GM21825 (cell line): ENCODE measurements at regions not wholly inside any gene's neighbourhood (a gene's known extent, or its start where the extent isn't known, plus 50 kb on each side); places are given as distances from the start of the nearest gene placed in this dataset.
"Not testable (repeated sequence)": the region's sequence is repeated elsewhere in the genome, so short reads cannot be mapped to it uniquely, and the experiment has no call there.

ENCODE experiments used
- ATAC-seq: cut with Tn5 transposase; IDR thresholded peaks from one replicate; pipeline ENCODE4 v1.9.1; 2021; ENCODE audit warnings: mild to moderate bottlenecking, moderate library complexity; ENCODE audit not compliant: unreplicated experiment

- ATAC-seq = not testable (repeated sequence)
These were observed 293.0 kb upstream of the NOTCH2NLA start for GRCh38 chr1:146521804-146522203.

- not testable (repeated sequence) for ATAC-seq
These were observed 284.9 kb upstream of the NOTCH2NLA start for GRCh38 chr1:146513754-146514153.

DNA sequence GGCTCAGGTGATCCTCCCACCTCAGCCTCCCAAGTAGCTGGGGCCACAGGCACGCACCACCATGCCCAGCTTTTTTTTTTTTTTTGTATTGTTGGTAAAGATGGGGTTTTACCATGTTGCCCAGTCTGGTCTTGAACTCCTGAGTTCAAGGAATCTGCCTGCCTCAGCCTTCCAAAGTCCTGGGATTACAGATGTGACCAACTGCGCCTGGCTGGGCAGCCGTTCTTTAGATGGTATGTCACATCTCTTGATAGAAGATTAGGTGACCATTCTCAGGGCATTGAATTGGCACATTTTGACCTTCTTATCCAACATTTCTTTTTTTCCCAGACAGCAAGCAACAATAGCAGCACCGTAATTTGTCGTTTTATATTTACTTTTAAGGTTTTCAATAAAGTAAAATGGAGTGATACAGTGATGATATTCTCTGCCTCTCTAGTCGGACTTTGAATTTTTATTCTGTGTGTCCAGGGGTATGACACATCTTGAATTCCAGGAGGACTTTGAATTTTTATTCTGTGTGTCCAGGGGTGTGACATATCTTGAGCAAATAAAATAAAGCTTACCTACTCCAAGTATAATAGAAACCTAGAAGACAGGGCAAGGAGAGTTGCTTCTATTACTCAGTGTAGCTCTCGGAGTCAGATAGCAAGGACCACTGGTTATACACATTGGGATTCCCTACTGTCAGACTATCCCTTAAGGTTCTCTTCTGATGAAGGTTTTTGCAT, 282.4 kb upstream of the NOTCH2NLA start:
- not testable (repeated sequence) for ATAC-seq

DNA sequence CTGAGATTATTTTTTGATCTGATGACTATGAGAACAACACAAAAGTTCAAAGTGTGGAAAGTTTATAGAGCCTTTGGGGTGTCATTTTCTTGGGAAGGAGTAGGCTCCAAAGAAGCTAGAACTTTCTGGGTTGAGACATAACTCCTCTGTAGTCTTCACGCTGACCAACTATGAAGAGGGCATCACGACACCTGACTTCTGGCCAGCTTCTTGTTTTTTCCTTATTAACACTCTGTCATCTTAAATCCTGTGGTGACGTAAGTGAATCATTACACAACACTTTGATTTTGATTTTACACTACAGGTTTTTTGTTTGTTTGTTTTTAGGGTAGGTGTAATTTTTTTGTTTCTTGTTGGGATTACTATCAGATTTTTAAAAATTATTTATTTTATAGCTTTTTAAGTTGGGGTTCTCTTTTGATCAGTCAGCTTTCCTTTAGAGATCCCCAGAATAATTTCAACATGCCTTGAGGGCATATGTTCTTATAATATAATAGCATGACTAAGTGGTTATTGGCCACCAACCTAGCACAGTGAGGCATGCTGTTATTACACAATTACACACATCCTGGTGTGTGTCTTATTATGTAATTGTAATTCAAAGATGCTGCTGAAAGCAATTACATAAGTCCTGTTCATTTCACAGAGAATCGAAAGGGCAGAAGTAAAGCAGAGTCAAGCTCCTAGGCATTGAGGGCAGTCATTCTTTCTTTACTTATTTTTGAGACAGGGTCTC, 281.6 kb upstream of the NOTCH2NLA start:
- ATAC-seq = not testable (repeated sequence)

DNA sequence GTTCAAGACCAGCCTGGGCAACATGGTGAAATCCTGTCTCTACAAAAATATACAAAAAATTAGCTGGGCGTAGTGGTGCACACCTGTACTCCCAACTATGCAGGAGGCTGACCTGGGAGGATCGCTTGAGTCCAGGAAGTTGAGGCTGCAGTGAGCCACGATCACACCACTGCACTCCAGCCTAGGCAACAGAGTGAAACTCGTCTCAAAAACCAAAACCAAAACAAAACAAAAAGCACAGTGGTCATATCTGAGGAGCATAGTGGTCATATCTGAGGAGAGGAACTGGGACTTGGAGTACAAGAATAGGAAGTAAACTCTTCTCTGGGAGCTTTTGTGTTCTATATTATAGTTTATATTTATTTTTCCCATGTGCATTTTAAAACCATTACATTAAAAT, 275.3 kb upstream of the NOTCH2NLA start:
- ATAC-seq = not testable (repeated sequence)

DNA sequence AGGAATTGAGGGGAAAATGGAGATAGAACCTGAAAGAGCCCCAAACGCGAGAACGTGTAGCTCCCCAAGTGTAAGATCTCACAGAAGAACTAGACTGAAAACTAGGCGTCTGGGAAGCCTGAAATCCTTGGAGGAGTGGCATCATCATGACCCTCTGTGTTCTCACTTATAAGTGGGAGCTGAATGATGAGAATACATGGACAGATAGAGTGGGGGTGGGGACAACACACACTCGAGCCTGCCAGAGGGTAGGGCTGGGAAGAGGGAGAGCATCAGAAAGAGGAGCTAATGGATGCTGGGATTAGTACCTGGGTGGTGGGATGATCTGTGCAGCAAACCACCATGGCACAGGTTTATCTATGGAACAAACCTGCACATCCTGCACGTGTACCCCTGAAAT, 258.7 kb upstream of the NOTCH2NLA start:
- not testable (repeated sequence) for ATAC-seq

GRCh38 chr1:146487155-146487554, 258.3 kb upstream of the NOTCH2NLA start:
- ATAC-seq = not testable (repeated sequence)

DNA sequence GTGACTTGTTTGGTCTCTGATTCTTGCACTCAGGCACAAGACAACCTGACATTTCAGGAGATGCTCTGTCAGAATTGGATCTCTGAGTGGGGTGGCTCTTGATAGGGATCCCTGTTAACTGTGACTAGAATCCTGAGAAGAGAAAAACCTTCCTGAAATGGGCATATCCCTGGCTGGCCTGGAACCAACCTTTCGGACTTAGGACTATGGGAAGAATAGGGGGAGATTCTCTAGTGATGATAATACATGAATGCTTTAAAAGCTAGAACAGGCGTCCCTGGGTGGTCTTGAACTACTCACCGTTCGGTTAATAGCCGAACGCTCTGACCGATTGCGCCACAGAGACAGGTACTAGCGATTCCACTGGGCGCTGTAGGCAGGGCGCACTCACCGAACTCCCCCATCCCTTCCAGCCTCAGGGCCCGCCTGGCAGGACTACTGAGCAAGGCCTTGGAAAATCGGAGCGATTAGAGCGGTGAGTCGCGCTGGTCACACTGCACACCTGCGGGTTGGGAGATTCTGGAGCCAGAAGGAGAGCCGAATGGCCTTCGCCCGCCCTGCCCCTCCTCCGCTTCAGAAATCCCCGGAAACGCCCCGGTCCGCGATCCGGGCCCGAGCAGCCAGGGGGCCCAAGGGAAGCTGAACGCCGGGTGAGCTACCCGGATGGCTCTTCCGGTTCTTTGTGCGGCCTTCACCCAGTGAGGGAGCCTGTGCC, 257.6 kb upstream of the NOTCH2NLA start:
- ATAC-seq = not testable (repeated sequence)

GRCh38 chr1:146484195-146484594, 255.4 kb upstream of the NOTCH2NLA start:
- ATAC-seq = not testable (repeated sequence)

DNA sequence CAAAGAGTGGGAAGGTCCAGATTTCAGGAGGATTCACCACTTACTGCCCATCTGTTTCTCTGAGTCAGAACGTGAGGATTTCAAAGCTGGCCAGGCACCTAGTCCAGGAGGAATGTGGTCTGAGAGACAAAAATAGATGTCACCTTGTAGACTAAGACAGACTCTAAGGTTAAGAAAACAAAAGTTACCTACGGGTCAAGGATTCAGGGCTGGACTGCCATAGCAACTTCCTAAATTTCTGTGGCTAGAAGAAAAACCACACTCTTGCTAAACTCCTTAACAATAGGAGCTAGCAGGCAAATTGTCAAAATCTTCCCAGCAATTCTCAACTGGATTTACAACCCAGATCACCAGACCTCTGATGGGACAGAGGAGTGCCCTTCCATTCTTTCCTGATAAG, 250.4 kb upstream of the NOTCH2NLA start:
- not testable (repeated sequence) for ATAC-seq

GRCh38 chr1:146478125-146478720, 249.4 kb upstream of the NOTCH2NLA start:
- ATAC-seq = not testable (repeated sequence)

GRCh38 chr1:146475086-146475485, 246.3 kb upstream of the NOTCH2NLA start:
- ATAC-seq = not testable (repeated sequence)

GRCh38 chr1:146474216-146474615, 245.4 kb upstream of the NOTCH2NLA start:
- not testable (repeated sequence) for ATAC-seq

GRCh38 chr1:146472192-146472861, 243.5 kb upstream of the NOTCH2NLA start:
- not testable (repeated sequence) for ATAC-seq

DNA sequence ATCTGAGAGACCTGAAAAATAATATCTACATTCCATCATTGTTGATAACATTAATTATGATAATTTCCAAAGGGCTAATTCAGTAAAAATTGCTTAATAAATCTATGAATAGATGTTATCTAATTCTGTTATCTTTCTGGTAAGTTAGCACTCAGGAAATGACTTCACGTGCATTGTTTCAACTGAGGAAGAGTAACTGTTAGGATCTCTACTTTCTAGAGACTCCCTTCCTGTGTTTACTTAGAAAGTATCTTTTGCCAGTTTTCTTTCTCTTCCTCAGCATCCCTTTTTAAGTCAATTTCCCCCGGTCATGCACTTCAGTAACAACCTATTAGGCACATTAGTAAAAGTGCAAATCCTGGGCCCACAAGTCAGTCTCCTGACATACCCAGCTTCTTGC, 231.1 kb upstream of the NOTCH2NLA start:
- ATAC-seq = not testable (repeated sequence)

GRCh38 chr1:146459308-146459707, 230.5 kb upstream of the NOTCH2NLA start:
- ATAC-seq = not testable (repeated sequence)

GRCh38 chr1:146448877-146449246, 220.0 kb upstream of the NOTCH2NLA start:
- not testable (repeated sequence) for ATAC-seq

GRCh38 chr1:146448212-146448876, 219.5 kb upstream of the NOTCH2NLA start:
- ATAC-seq = not testable (repeated sequence)

DNA sequence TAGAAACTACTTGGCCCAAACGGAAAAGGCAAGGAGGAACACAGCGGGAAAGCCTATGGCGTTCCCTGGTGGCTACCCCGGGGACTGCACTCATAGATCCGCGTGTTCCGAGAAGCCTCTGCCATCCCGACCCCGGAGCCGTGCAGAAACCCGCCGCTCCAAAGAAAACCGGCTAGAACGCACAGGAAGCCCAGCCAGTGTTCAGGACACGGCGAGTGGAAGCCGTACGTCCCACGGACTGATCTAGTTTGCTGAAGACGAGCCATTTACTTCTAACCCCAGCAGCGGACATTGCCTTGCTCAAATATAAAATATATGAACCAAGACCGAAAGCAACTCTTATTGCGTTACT, 215.0 kb upstream of the NOTCH2NLA start:
- not testable (repeated sequence) for ATAC-seq
